Kidney (tissue), 13 donors: ENCODE measurements at regions not wholly inside any gene's neighbourhood (a gene's known extent, or its start where the extent isn't known, plus 50 kb on each side); places are given as distances from the start of the nearest gene placed in this dataset.
A peak's percentile ranks its signal among the peaks of the same experiment; 100 is the strongest.

ENCODE experiments used
- DNase-seq, 5 donors: peaks; one replicate each; pipeline ENCODE4 v3.0.0-alpha.2; 2013 to 2020
- FAIRE-seq: peaks from 2 replicates; lab custom pipeline; 2012; peaks lifted over from hg19 to GRCh38; lab: Jason Lieb, UNC
- H3K27ac ChIP-seq, 2 donors: one replicate each; pipeline ENCODE4 v1.7.0; 2013; ENCODE audit warnings: low read depth in 2 of 2, low read length in 2 of 2, inconsistent platforms in 1 of 2
- H3K27me3 ChIP-seq: one replicate; pipeline ENCODE4 v1.7.1; 2013; ENCODE audit warnings: low read length, inconsistent platforms; ENCODE audit not compliant: control insufficient read depth, insufficient read depth
- H3K36me3 ChIP-seq, 3 donors: one replicate each; pipeline versions ENCODE4 v1.7.0 to v1.7.1; 2013; ENCODE audit warnings: low read length in 3 of 3, control low read depth in 1 of 3, inconsistent platforms in 1 of 3; ENCODE audit not compliant: insufficient read depth in 3 of 3, control insufficient read depth in 2 of 3
- H3K4me1 ChIP-seq, 3 donors: one replicate each; pipeline versions ENCODE4 v1.7.0 to v1.7.1; 2013; ENCODE audit warnings: low read length in 3 of 3, inconsistent platforms in 1 of 3, low read depth in 1 of 3; ENCODE audit not compliant: control insufficient read depth in 2 of 3, insufficient read depth in 2 of 3
- H3K4me3 ChIP-seq, 3 donors: one replicate each; pipeline versions ENCODE4 v1.7.0 to v1.8.1; 2013; ENCODE audit warnings: low read length in 3 of 3, control low read depth in 1 of 3, inconsistent platforms in 1 of 3
- H3K9ac ChIP-seq, 3 donors: one replicate each; pipeline versions ENCODE4 v1.7.0 to v1.7.1; 2013; ENCODE audit warnings: low read length in 3 of 3, control low read depth in 1 of 3, inconsistent platforms in 1 of 3
- H3K9me3 ChIP-seq, 3 donors: one replicate each; pipeline versions ENCODE4 v1.7.0 to v1.7.1; 2013; ENCODE audit warnings: low read length in 3 of 3, control low read depth in 1 of 3, inconsistent platforms in 1 of 3; ENCODE audit not compliant: control insufficient read depth in 2 of 3, insufficient read depth in 1 of 3
- CTCF ChIP-seq: IDR thresholded peaks from 3 replicates; pipeline ENCODE4 v1.5.1; 2012; ENCODE audit warnings: mild to moderate bottlenecking, moderate library complexity, borderline replicate concordance; ENCODE audit not compliant: insufficient read depth; ENCODE audit errors: extremely low read depth
- intact Hi-C: fragments of 100-400 bp; cut with DNase I; formaldehyde crosslinking; loops from one replicate; pipeline ENCODE4 v1.11.1; 2022
- donor health status: control.
- donor health status: control.
- donor health status: control.
- donor health status: control.
- donor health status: control.
- donor health status: DM: yes; HTN: yes; CAD: no.
- donor health status: Normal renal cell carcinoma (clear cell type).

- Histone ChIP-seq H3K4me3 (no peak overlapping the region), H3K27me3 (no peaks in the 10 kb centered on the region), H3K27ac (no peak overlapping the region), H3K9me3 (no peaks in the 10 kb centered on the region), H3K4me1 (no peaks in the 10 kb centered on the region), H3K36me3 (no peaks in the 10 kb centered on the region), H3K9ac (no peak overlapping the region)
- intact Hi-C loops: no loop called here
- FAIRE-seq (no peak), DNase-seq (peak in 1 of 5 donors; percentile 32)
- TF ChIP-seq CTCF: no peak
Observed at GRCh38 chr22:47558828-47559700, 796.6 kb downstream of the TBC1D22A start.

GRCh38 chr22:47556473-47556872, 794.0 kb downstream of the TBC1D22A start:
- Histone ChIP-seq H3K36me3 (no peaks in the 10 kb centered on the region), H3K27ac (no peak overlapping the region), H3K27me3 (no peaks in the 10 kb centered on the region), H3K4me1 (no peaks in the 10 kb centered on the region), H3K9me3 (no peaks in the 10 kb centered on the region), H3K9ac (no peak overlapping the region), H3K4me3 (no peak overlapping the region)
- FAIRE-seq: no peak
- no peak for DNase-seq
- no peak for TF ChIP-seq CTCF
- intact Hi-C loops: no loop called here

GRCh38 chr22:47553436-47553835, 791.0 kb downstream of the TBC1D22A start:
- no peak for TF ChIP-seq CTCF
- no peaks in the 10 kb centered on the region for H3K27me3 ChIP-seq
- H3K4me1 ChIP-seq: no peaks in the 10 kb centered on the region
- no peaks in the 10 kb centered on the region for H3K9me3 ChIP-seq
- H3K36me3 ChIP-seq: no peaks in the 10 kb centered on the region
- H3K9ac ChIP-seq: no peak overlapping the region
- FAIRE-seq (no peak), DNase-seq (no peak)
- no peak overlapping the region for H3K27ac ChIP-seq
- intact Hi-C loops: no loop called here
- no peak overlapping the region for H3K4me3 ChIP-seq
